Testis (tissue), 2 donors: ENCODE measurements at regions not wholly inside any gene's neighbourhood (a gene's known extent, or its start where the extent isn't known, plus 50 kb on each side); places are given as distances from the start of the nearest gene placed in this dataset.

Experiments used
- DNase-seq: peaks from one replicate; pipeline ENCODE4 v3.0.0-alpha.2; 2019
- H3K27ac ChIP-seq, 2 donors: fragments of 200-600 bp; sonication (generic); one replicate each; pipeline ENCODE4 v1.5.1; 2019
- H3K27me3 ChIP-seq: fragments of 200-600 bp; sonication (generic); one replicate; pipeline ENCODE4 v1.5.1; 2019
- H3K36me3 ChIP-seq: fragments of 200-600 bp; sonication (generic); one replicate; pipeline ENCODE4 v1.5.1; 2017; ENCODE audit warnings: low read depth; ENCODE audit errors: missing control alignments
- H3K4me1 ChIP-seq: fragments of 200-600 bp; sonication (generic); one replicate; pipeline ENCODE4 v1.5.1; 2019
- H3K4me3 ChIP-seq, 2 donors: fragments of 200-600 bp; sonication (generic); one replicate each; pipeline ENCODE4 v1.5.1; 2017 to 2019
- H3K9me3 ChIP-seq: fragments of 200-600 bp; sonication (generic); one replicate; pipeline ENCODE4 v1.5.1; 2017
- CTCF ChIP-seq, 3 experiments: fragments of 450-650 bp in 2 of 3; fragments of 200-600 bp in 1 of 3; sonication (generic) in 1 of 3; IDR thresholded peaks; one replicate each; pipeline ENCODE4 v1.5.1; 2016 to 2019; ENCODE audit warnings: antibody characterized with exemption in 3 of 3, mild to moderate bottlenecking in 2 of 3, moderate library complexity in 1 of 3
- POLR2A ChIP-seq: fragments of 450-650 bp; IDR thresholded peaks from one replicate; pipeline ENCODE4 v1.6.1; 2017; ENCODE audit warnings: antibody characterized with exemption, mild to moderate bottlenecking, moderate library complexity
- WGBS, 2 donors: methylation state at CpG; one replicate each; pipeline ENCODE4 v1.1.5; 2018; 5-methylcytosine and 5-hydroxymethylcytosine counted together
- intact Hi-C: fragments of 100-400 bp; cut with DNase I; formaldehyde crosslinking; loops from one replicate; pipeline ENCODE4 v1.15.1; 2023; ENCODE audit warnings: low total_unique reads

DNA sequence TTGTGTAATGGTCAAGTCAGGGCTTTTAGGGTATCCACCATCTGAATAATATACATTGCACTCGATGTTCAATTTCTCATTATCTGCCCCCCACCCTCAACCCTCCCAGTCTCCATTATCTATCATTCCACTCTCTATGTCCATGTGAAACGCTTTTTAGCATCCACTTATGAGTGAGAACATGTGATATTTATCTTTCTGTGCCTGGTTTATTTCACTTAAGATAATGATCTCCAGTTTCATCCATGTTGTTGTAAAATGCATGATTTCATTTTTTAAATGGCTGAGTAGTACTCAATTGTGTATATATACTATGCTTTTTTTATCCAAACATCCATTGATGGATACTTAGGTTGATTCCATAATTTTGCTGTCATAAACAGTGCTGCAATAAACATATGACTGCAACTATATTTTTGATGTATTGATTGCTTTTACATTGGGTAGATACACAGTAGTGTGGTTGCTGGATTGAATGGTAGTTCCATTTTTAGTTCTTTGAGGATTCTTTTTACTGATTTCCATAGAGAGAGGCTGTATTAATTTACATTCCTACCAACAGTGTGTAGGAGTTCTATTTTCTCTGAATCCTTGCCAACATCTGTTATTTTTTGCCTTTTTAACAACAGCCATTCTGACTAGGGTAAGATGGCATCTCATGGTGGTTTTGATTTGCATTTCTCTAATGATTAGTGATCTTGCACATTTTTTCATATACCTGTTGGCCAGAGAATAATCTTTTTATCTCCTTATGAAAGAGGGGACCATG lies 332.9 kb upstream of the TGFBR2 start:
- Histone ChIP-seq H3K27ac (no peak overlapping the region), H3K27me3 (no peaks in the 10 kb centered on the region), H3K9me3 (no peaks in the 10 kb centered on the region), H3K4me3 (no peak overlapping the region), H3K36me3 (no peaks in the 10 kb centered on the region), H3K4me1 (no peaks in the 10 kb centered on the region)
- WGBS, 2 donors = 71 to 87% methylated on average over 2 of the region's 2 CpGs
- TF ChIP-seq POLR2A = no peak
- no peak for TF ChIP-seq CTCF (IDR thresholded peaks at IDR 0.05)
- intact Hi-C loops = no loop called here
- no peak for DNase-seq

- H3K9me3 ChIP-seq = no peaks in the 10 kb centered on the region
- intact Hi-C loops = no loop called here
- H3K36me3 ChIP-seq = no peaks in the 10 kb centered on the region
- no peak overlapping the region for H3K4me3 ChIP-seq
- H3K27ac ChIP-seq = no peak overlapping the region
- H3K27me3 ChIP-seq = no peaks in the 10 kb centered on the region
- no peak for DNase-seq
- no peak for TF ChIP-seq POLR2A
- TF ChIP-seq CTCF (IDR thresholded peaks at IDR 0.05) = no peak
- H3K4me1 ChIP-seq = no peaks in the 10 kb centered on the region
These were observed 328.9 kb upstream of the TGFBR2 start for GRCh38 chr3:30277494-30277893.

DNA sequence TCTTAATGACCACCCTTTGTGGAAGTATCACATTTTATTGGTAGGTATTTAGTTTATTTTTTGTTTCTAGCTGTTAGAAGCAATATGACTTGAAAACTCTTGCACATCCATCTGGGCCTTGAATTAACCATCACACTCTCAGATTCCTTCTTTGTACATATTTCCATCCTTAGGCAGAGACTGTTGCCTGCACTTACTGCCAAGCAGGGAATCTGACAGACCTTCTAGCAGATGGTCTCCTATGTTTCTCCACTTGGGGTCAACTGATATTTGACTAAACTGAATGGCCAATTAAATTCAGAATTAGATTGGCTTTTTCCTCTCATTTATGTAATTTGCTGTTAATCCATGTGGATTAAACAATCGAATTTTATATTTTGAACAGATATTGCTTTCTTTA lies 324.9 kb upstream of the TGFBR2 start:
- WGBS, 2 donors = 88 to 96% methylated on average over 1 of the region's 1 CpG
- no peak for DNase-seq
- intact Hi-C loops = no loop called here

DNA sequence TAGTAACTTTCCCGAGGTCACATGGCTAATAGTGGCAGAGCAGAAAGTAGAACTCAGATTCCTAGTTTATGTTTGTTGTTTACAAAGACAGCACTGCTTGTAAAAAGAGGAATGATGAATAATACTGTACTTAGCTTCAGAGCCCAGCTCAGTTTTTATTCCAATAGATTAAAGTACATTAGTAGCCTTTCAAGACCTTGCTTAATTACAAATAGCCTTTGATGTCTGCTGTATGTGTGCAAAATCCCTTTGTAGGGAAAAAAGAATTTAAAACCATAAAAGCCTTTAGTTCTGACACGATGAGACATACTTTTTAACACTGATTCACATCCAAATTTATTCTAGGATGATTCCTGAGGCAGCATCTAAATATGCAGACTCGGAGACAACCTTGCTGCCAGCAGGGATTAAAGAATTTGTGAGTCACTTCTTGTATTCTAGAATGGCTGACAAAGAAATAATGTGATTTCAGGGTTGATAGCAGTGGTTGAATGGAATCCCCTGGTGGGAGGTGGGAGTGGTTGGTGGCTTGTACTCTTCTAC lies 324.2 kb upstream of the TGFBR2 start:
- Histone ChIP-seq H3K9me3 (no peaks in the 10 kb centered on the region), H3K27me3 (no peaks in the 10 kb centered on the region), H3K27ac (no peak overlapping the region), H3K36me3 (no peaks in the 10 kb centered on the region), H3K4me1 (no peaks in the 10 kb centered on the region), H3K4me3 (no peak overlapping the region)
- DNase-seq = no peak
- 52 to 63% methylated on average over 3 of the region's 3 CpGs for WGBS, 2 donors
- TF ChIP-seq CTCF (IDR thresholded peaks at IDR 0.05) (no peak), POLR2A (no peak)
- intact Hi-C loops = no loop called here

More for the DNA sequence above, 324.9 kb upstream of the TGFBR2 start:
- H3K4me1 ChIP-seq = no peaks in the 10 kb centered on the region
- no peak overlapping the region for H3K27ac ChIP-seq
- no peaks in the 10 kb centered on the region for H3K27me3 ChIP-seq
- H3K4me3 ChIP-seq = no peak overlapping the region
- no peaks in the 10 kb centered on the region for H3K9me3 ChIP-seq
- H3K36me3 ChIP-seq = no peaks in the 10 kb centered on the region
- TF ChIP-seq CTCF (IDR thresholded peaks at IDR 0.05) (no peak), POLR2A (no peak)
